ENCODE measurements at regions not wholly inside any gene's neighbourhood (a gene's known extent, or its start where the extent isn't known, plus 50 kb on each side); places are given as distances from the start of the nearest gene placed in this dataset.

DNA sequence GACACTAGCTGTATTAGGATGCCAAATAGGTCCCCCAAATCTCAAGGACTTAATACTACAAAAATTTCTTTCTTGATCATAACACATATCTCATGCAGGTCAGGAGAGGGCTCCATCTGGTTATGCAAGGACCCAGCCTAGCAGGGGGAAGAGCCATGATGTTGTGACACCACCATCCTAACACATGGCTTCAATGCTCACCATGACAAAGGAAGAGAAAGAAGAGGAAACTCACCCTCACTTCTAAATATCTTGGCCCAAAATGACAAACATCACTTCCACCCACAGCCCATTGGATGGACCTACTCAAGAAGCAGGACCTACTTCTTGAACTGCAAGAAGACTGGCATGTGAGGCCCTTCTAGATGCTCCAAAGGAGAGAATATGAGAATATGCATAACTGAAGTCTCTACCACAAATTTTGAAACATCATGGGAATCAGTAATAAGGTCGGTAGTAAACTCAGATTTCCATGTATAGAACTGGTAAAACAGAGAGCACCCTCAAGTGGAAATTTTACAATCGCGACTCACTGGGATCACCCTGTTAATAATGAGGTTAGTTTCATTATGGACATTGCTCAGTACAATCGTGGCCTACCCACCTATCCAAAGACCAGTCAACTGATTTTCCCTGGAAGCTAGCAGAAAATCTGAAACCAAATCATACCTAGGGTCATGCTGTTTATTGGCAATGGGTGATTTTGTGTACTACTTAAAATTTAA is 308.2 kb downstream of the ACTL7B start:
- CTCF ChIA-PET, result no interaction called here
- H3K4me3 ChIP-seq (ENCODE audit: low read length), result no peak overlapping the region
- H3K9ac ChIP-seq (ENCODE audit: low read length), result peak overlapping the region; percentile 70
- no peaks in the 10 kb centered on the region for H3K79me2 ChIP-seq (ENCODE audit: low read length)
- no peaks in the 10 kb centered on the region for H3K9me3 ChIP-seq (ENCODE audit: low read length)
- H4K20me1 ChIP-seq (ENCODE audit: low read length), result no peaks in the 10 kb centered on the region
- H3F3A ChIP-seq (ENCODE audit: low read length, unreplicated experiment), result no peaks in the 10 kb centered on the region
- no peaks in the 10 kb centered on the region for H3K36me3 ChIP-seq (ENCODE audit: low read depth, low read length)
- BruUV-seq (replicated peaks), result no TSS peak
- H3K27ac ChIP-seq (ENCODE audit: low read length), result peak overlapping the region; percentile 99
- intact Hi-C loops (cut with micrococcal nuclease), result no loop called here
- ATAC-seq, result no peak
- POLR2A ChIA-PET (ENCODE audit: unreplicated experiment), result no interaction called here
- no peak overlapping the region for H3K4me2 ChIP-seq (ENCODE audit: low read length)
- no peaks in the 10 kb centered on the region for H3K27me3 ChIP-seq (ENCODE audit: low read length)
- no peak for TF ChIP-seq EZH2phosphoT487 (IDR thresholded peaks at IDR 0.05; ENCODE audit: borderline replicate concordance, low read length)
- TF ChIP-seq, protein P1, sequence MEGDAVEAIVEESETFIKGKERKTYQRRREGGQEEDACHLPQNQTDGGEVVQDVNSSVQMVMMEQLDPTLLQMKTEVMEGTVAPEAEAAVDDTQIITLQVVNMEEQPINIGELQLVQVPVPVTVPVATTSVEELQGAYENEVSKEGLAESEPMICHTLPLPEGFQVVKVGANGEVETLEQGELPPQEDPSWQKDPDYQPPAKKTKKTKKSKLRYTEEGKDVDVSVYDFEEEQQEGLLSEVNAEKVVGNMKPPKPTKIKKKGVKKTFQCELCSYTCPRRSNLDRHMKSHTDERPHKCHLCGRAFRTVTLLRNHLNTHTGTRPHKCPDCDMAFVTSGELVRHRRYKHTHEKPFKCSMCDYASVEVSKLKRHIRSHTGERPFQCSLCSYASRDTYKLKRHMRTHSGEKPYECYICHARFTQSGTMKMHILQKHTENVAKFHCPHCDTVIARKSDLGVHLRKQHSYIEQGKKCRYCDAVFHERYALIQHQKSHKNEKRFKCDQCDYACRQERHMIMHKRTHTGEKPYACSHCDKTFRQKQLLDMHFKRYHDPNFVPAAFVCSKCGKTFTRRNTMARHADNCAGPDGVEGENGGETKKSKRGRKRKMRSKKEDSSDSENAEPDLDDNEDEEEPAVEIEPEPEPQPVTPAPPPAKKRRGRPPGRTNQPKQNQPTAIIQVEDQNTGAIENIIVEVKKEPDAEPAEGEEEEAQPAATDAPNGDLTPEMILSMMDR (conservative IDR thresholded peaks at IDR 0.05; ENCODE audit: low read depth, low read length), result no peak
- no peak for TF ChIP-seq EZH2 (IDR thresholded peaks at IDR 0.05; ENCODE audit: low read length, unreplicated experiment)
- no peak overlapping the region for H2AFZ ChIP-seq (ENCODE audit: low read length)
- no peak for DNase-seq
- peaks cover 55% of the 10 kb centered on the region for H3K4me1 ChIP-seq (ENCODE audit: insufficient read depth, low read length)
- no peaks in the 10 kb centered on the region for H3K9me2 ChIP-seq (replicated peaks; ENCODE audit: low read length)

DNA sequence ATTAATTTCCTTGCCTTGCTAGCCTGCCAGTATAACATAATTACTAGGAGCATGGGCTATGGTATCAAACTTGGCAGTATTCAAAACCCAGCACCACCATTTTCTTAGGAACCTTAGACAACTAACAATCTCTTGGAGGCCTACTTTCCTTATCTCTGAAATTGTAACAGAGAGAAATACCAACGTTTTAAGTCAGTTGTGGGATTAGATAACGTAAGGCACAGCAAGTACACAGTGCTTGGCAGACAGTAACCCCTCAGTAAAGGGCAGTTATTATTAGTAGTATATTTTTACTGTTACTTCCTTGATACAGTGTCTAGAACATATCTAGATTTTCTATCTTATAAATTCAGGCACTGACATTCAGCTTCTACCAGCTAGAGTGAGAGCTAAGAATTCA is 309.6 kb downstream of the ACTL7B start:
- Histone ChIP-seq H4K20me1 (ENCODE audit: low read length) (no peaks in the 10 kb centered on the region), H3K9ac (ENCODE audit: low read length) (no peak overlapping the region), H3K4me3 (ENCODE audit: low read length) (no peak overlapping the region), H3K27me3 (ENCODE audit: low read length) (no peaks in the 10 kb centered on the region), H2AFZ (ENCODE audit: low read length) (no peak overlapping the region), H3F3A (ENCODE audit: low read length, unreplicated experiment) (no peaks in the 10 kb centered on the region), H3K4me1 (ENCODE audit: insufficient read depth, low read length) (peaks cover 48% of the 10 kb centered on the region), H3K27ac (ENCODE audit: low read length) (no peak overlapping the region), H3K9me3 (ENCODE audit: low read length) (no peaks in the 10 kb centered on the region), H3K79me2 (ENCODE audit: low read length) (no peaks in the 10 kb centered on the region), H3K4me2 (ENCODE audit: low read length) (no peak overlapping the region), H3K36me3 (ENCODE audit: low read depth, low read length) (no peaks in the 10 kb centered on the region), H3K9me2 (replicated peaks; ENCODE audit: low read length) (no peaks in the 10 kb centered on the region)
- ChIA-PET CTCF (no interaction called here), POLR2A (ENCODE audit: unreplicated experiment) (no interaction called here)
- no peak for TF ChIP-seq EZH2phosphoT487 (IDR thresholded peaks at IDR 0.05; ENCODE audit: borderline replicate concordance, low read length)
- TF ChIP-seq, protein P1 (conservative IDR thresholded peaks at IDR 0.05; ENCODE audit: low read depth, low read length), result no peak
- no peak for TF ChIP-seq EZH2 (IDR thresholded peaks at IDR 0.05; ENCODE audit: low read length, unreplicated experiment)
- ATAC-seq (no peak), DNase-seq (no peak)
- BruUV-seq (replicated peaks), result no TSS peak
- intact Hi-C loops (cut with micrococcal nuclease), result no loop called here

DNA sequence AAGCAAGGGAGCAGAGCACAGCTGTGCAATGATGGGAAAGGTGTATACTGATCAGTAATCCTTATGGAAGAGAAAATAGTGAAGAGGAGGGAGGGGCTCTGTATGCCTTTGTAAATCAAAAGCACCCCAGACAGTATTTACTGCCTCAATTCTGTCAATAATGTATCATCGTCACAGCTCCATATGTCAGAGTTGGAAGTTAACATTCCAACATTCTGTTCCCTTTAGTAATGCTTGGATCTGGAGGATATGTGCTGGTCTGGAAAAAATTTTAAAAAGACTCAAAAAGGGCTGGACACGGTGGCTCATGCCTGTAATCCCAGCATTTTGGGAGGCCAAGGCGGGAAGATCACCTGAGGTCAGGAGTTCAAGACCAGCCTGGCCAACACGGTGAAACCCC is 310.4 kb downstream of the ACTL7B start:
- TF ChIP-seq, protein P1 (conservative IDR thresholded peaks at IDR 0.05; ENCODE audit: low read depth, low read length), result no peak
- TF ChIP-seq EZH2 (IDR thresholded peaks at IDR 0.05; ENCODE audit: low read length, unreplicated experiment) (no peak), EZH2phosphoT487 (IDR thresholded peaks at IDR 0.05; ENCODE audit: borderline replicate concordance, low read length) (no peak)
- Histone ChIP-seq H3K27ac (ENCODE audit: low read length) (no peak overlapping the region), H3K9ac (ENCODE audit: low read length) (no peak overlapping the region), H3K9me2 (replicated peaks; ENCODE audit: low read length) (no peaks in the 10 kb centered on the region), H3K4me1 (ENCODE audit: insufficient read depth, low read length) (peaks cover 40% of the 10 kb centered on the region), H3F3A (ENCODE audit: low read length, unreplicated experiment) (no peaks in the 10 kb centered on the region), H3K27me3 (ENCODE audit: low read length) (no peaks in the 10 kb centered on the region), H3K9me3 (ENCODE audit: low read length) (no peaks in the 10 kb centered on the region), H4K20me1 (ENCODE audit: low read length) (no peaks in the 10 kb centered on the region), H2AFZ (ENCODE audit: low read length) (no peak overlapping the region), H3K4me2 (ENCODE audit: low read length) (no peak overlapping the region), H3K36me3 (ENCODE audit: low read depth, low read length) (no peaks in the 10 kb centered on the region), H3K79me2 (ENCODE audit: low read length) (no peaks in the 10 kb centered on the region), H3K4me3 (ENCODE audit: low read length) (no peak overlapping the region)
- ATAC-seq (no peak), DNase-seq (no peak)
- ChIA-PET CTCF (no interaction called here), POLR2A (ENCODE audit: unreplicated experiment) (no interaction called here)
- BruUV-seq (replicated peaks), result no TSS peak
- intact Hi-C loops (cut with micrococcal nuclease), result no loop called here
